ENCODE measurements at regions not wholly inside any gene's neighbourhood (a gene's known extent, or its start where the extent isn't known, plus 50 kb on each side); places are given as distances from the start of the nearest gene placed in this dataset.

GRCh38 chr11:69243496-69244200, 50.3 kb upstream of the MYEOV start (continued):
- TF ChIP-seq TCF7L2 (IDR thresholded peaks at IDR 0.05; ENCODE audit: borderline replicate concordance, extremely low read depth, insufficient read depth, insufficient read length), result no peak
- TF ChIP-seq EGR1 (IDR thresholded peaks at IDR 0.05; ENCODE audit: low read depth), result no peak
